NCI-H2196 treated with DMSO at 0.1 percent for 48 hours (cell line): ENCODE measurements at regions not wholly inside any gene's neighbourhood (a gene's known extent, or its start where the extent isn't known, plus 50 kb on each side); places are given as distances from the start of the nearest gene placed in this dataset.

Source experiments
- DNase-seq: peaks from one replicate; lab custom pipeline; 2025; ENCODE audit not compliant: unreplicated experiment; lab: John Stamatoyannopoulos, UW

GRCh38 chr6:101202867-101203374 is 190.6 kb upstream of the GRIK2 start:
- DNase-seq = no peak

GRCh38 chr6:101203664-101204063 is 189.8 kb upstream of the GRIK2 start:
- DNase-seq = no peak

- DNase-seq = no peak
These were observed 185.4 kb upstream of the GRIK2 start for GRCh38 chr6:101208152-101208551.

- DNase-seq = no peak
These were observed 180.9 kb upstream of the GRIK2 start for GRCh38 chr6:101212640-101213039.

GRCh38 chr6:101222007-101222406 is 171.5 kb upstream of the GRIK2 start:
- DNase-seq = no peak

GRCh38 chr6:101224751-101225150 is 168.8 kb upstream of the GRIK2 start:
- DNase-seq = no peak

- DNase-seq = no peak
These were observed 166.8 kb upstream of the GRIK2 start for GRCh38 chr6:101226677-101227135.

GRCh38 chr6:101230866-101231265 is 162.6 kb upstream of the GRIK2 start:
- no peak for DNase-seq

- DNase-seq = no peak
These were observed 161.8 kb upstream of the GRIK2 start for GRCh38 chr6:101231606-101232235.

GRCh38 chr6:101232961-101233360 is 160.5 kb upstream of the GRIK2 start:
- DNase-seq = no peak

- DNase-seq = no peak
These were observed 156.8 kb upstream of the GRIK2 start for GRCh38 chr6:101236709-101237108.

- no peak for DNase-seq
These were observed 152.1 kb upstream of the GRIK2 start for GRCh38 chr6:101241442-101241841.

GRCh38 chr6:101249470-101249869 is 144.0 kb upstream of the GRIK2 start:
- no peak for DNase-seq

- no peak for DNase-seq
These were observed 136.3 kb upstream of the GRIK2 start for GRCh38 chr6:101257163-101257562.

- no peak for DNase-seq
These were observed 134.0 kb upstream of the GRIK2 start for GRCh38 chr6:101259505-101259904.

- no peak for DNase-seq
These were observed 129.9 kb upstream of the GRIK2 start for GRCh38 chr6:101263596-101263995.

- no peak for DNase-seq
These were observed 127.4 kb upstream of the GRIK2 start for GRCh38 chr6:101266063-101266462.

- DNase-seq = no peak
These were observed 125.0 kb upstream of the GRIK2 start for GRCh38 chr6:101268541-101268940.

GRCh38 chr6:101275251-101275650 is 118.3 kb upstream of the GRIK2 start:
- no peak for DNase-seq

GRCh38 chr6:101276066-101276465 is 117.4 kb upstream of the GRIK2 start:
- DNase-seq = no peak

GRCh38 chr6:101279410-101279809 is 114.1 kb upstream of the GRIK2 start:
- no peak for DNase-seq

GRCh38 chr6:101281266-101281665 is 112.2 kb upstream of the GRIK2 start:
- no peak for DNase-seq

- no peak for DNase-seq
These were observed 109.4 kb upstream of the GRIK2 start for GRCh38 chr6:101284131-101284530.
